ENCODE measurements at regions not wholly inside any gene's neighbourhood (a gene's known extent, or its start where the extent isn't known, plus 50 kb on each side); places are given as distances from the start of the nearest gene placed in this dataset.

- Histone ChIP-seq H3K36me3 (ENCODE audit: control insufficient read depth, insufficient read depth, low read length) (no peaks in the 10 kb centered on the region), H3K4me3 (ENCODE audit: low read length) (no peak overlapping the region), H3K9me3 (ENCODE audit: control insufficient read depth, low read length) (peaks cover 10% of the 10 kb centered on the region), H3K9ac (ENCODE audit: extremely low read depth, low read length, poor library complexity, severe bottlenecking) (no peak overlapping the region), H3K4me1 (ENCODE audit: control insufficient read depth, insufficient read depth, low read length) (no peaks in the 10 kb centered on the region), H3K27me3 (ENCODE audit: control insufficient read depth, insufficient read depth, low read length, poor library complexity, severe bottlenecking) (no peaks in the 10 kb centered on the region), H3K27ac (ENCODE audit: low read depth, low read length) (no peak overlapping the region)
- 94 to 100% methylated on average over 1 of the region's 1 CpG for WGBS, 2 experiments (ENCODE audit: insufficient coverage in 1 of 2, insufficient read length in 1 of 2)
- Mint-ChIP-seq H3K27me3 (ENCODE audit: insufficient read depth) (no peaks in the 10 kb centered on the region), H3K9me3 (peaks cover 20% of the 10 kb centered on the region), H3K27ac (no peak overlapping the region), H3K4me1 (no peaks in the 10 kb centered on the region), H3K4me3 (no peak overlapping the region), H3K36me3 (ENCODE audit: low read depth) (no peaks in the 10 kb centered on the region)
- DNase-seq = no peak
- no peak for TF ChIP-seq CTCF (conservative IDR thresholded peaks at IDR 0.05)
These were observed 79.2 kb upstream of the SMLR1 start for GRCh38 chr6:130748041-130748440.

- Mint-ChIP-seq H3K27me3 (ENCODE audit: insufficient read depth) (no peaks in the 10 kb centered on the region), H3K4me1 (no peaks in the 10 kb centered on the region), H3K4me3 (no peak overlapping the region), H3K9me3 (peaks cover 20% of the 10 kb centered on the region), H3K27ac (no peak overlapping the region), H3K36me3 (ENCODE audit: low read depth) (no peaks in the 10 kb centered on the region)
- DNase-seq = peak; percentile 60
- 80 to 95% methylated on average over 1 to 3 of the region's 3 CpGs for WGBS, 2 experiments (ENCODE audit: insufficient coverage in 1 of 2, insufficient read length in 1 of 2)
- Histone ChIP-seq H3K27me3 (ENCODE audit: control insufficient read depth, insufficient read depth, low read length, poor library complexity, severe bottlenecking) (no peaks in the 10 kb centered on the region), H3K4me3 (ENCODE audit: low read length) (no peak overlapping the region), H3K9me3 (ENCODE audit: control insufficient read depth, low read length) (peaks cover 10% of the 10 kb centered on the region), H3K27ac (ENCODE audit: low read depth, low read length) (no peak overlapping the region), H3K4me1 (ENCODE audit: control insufficient read depth, insufficient read depth, low read length) (no peaks in the 10 kb centered on the region), H3K9ac (ENCODE audit: extremely low read depth, low read length, poor library complexity, severe bottlenecking) (no peak overlapping the region), H3K36me3 (ENCODE audit: control insufficient read depth, insufficient read depth, low read length) (no peaks in the 10 kb centered on the region)
- peak; percentile 21 for TF ChIP-seq CTCF (conservative IDR thresholded peaks at IDR 0.05)
These were observed 77.8 kb upstream of the SMLR1 start for GRCh38 chr6:130749402-130749801.

GRCh38 chr6:130752267-130752666 is 74.9 kb upstream of the SMLR1 start:
- no peak overlapping the region for H3K27ac Mint-ChIP-seq
- TF ChIP-seq CTCF (conservative IDR thresholded peaks at IDR 0.05) = no peak
- no peaks in the 10 kb centered on the region for H3K4me1 ChIP-seq (ENCODE audit: control insufficient read depth, insufficient read depth, low read length)
- WGBS, 2 experiments (ENCODE audit: insufficient coverage in 1 of 2, insufficient read length in 1 of 2) = 86 to 94% methylated on average over 2 to 3 of the region's 3 CpGs
- no peaks in the 10 kb centered on the region for H3K36me3 Mint-ChIP-seq (ENCODE audit: low read depth)
- H3K9ac ChIP-seq (ENCODE audit: extremely low read depth, low read length, poor library complexity, severe bottlenecking) = no peak overlapping the region
- DNase-seq = no peak
- H3K27me3 ChIP-seq (ENCODE audit: control insufficient read depth, insufficient read depth, low read length, poor library complexity, severe bottlenecking) = no peaks in the 10 kb centered on the region
- H3K4me1 Mint-ChIP-seq = peaks cover 6% of the 10 kb centered on the region
- H3K9me3 ChIP-seq (ENCODE audit: control insufficient read depth, low read length) = peaks cover 10% of the 10 kb centered on the region
- no peak overlapping the region for H3K4me3 Mint-ChIP-seq
- no peak overlapping the region for H3K4me3 ChIP-seq (ENCODE audit: low read length)
- H3K36me3 ChIP-seq (ENCODE audit: control insufficient read depth, insufficient read depth, low read length) = no peaks in the 10 kb centered on the region
- H3K27ac ChIP-seq (ENCODE audit: low read depth, low read length) = no peak overlapping the region
- H3K9me3 Mint-ChIP-seq = peaks cover 20% of the 10 kb centered on the region
- H3K27me3 Mint-ChIP-seq (ENCODE audit: insufficient read depth) = no peaks in the 10 kb centered on the region
